GM23338 (cell line): ENCODE measurements at regions not wholly inside any gene's neighbourhood (a gene's known extent, or its start where the extent isn't known, plus 50 kb on each side); places are given as distances from the start of the nearest gene placed in this dataset.

Source experiments
- ATAC-seq: fragments of 200-7000 bp; cut with Tn5 transposase; 3 replicates; pipeline ENCODE4 v1.9.1; 2020
- DNase-seq: peaks from one replicate; pipeline ENCODE4 v3.0.0-alpha.2; 2015; ENCODE audit warnings: low spot score
- H2AFZ ChIP-seq: fragments of 200-600 bp; sonication (generic); 2 replicates; pipeline ENCODE4 v1.8.0; 2016; ENCODE audit warnings: antibody characterized with exemption, mild to moderate bottlenecking, moderate library complexity
- H3F3A ChIP-seq: fragments of 200-600 bp; sonication (generic); replicated peaks from 2 replicates; pipeline ENCODE4 v1.8.0; 2017; ENCODE audit warnings: antibody characterized with exemption, mixed run types, low read depth
- H3K27ac ChIP-seq: fragments of 200-600 bp; sonication (generic); 2 replicates; pipeline ENCODE4 v1.6.1; 2016; ENCODE audit warnings: low read depth
- H3K27me3 ChIP-seq: fragments of 200-600 bp; sonication (generic); 2 replicates; pipeline ENCODE4 v1.8.0; 2016; ENCODE audit warnings: mild to moderate bottlenecking, mixed run types, moderate library complexity; ENCODE audit not compliant: insufficient read depth
- H3K36me3 ChIP-seq: fragments of 200-600 bp; sonication (generic); 2 replicates; pipeline ENCODE4 v1.8.0; 2016; ENCODE audit warnings: mild to moderate bottlenecking; ENCODE audit not compliant: insufficient read depth
- H3K4me1 ChIP-seq: fragments of 200-600 bp; sonication (generic); 2 replicates; pipeline ENCODE4 v1.8.0; 2016; ENCODE audit warnings: mild to moderate bottlenecking, moderate library complexity; ENCODE audit not compliant: insufficient read depth
- H3K4me2 ChIP-seq: fragments of 200-600 bp; sonication (generic); 2 replicates; pipeline ENCODE4 v1.7.1; 2017; ENCODE audit warnings: mixed run types
- H3K4me3 ChIP-seq: fragments of 200-600 bp; sonication (generic); 2 replicates; pipeline ENCODE4 v1.6.1; 2016; ENCODE audit warnings: mixed run types
- H3K79me2 ChIP-seq: fragments of 200-600 bp; sonication (generic); replicated peaks from 2 replicates; pipeline ENCODE4 v1.8.0; 2017; ENCODE audit warnings: mild to moderate bottlenecking; ENCODE audit not compliant: insufficient read depth
- H3K9me2 ChIP-seq: fragments of 200-600 bp; sonication (generic); 2 replicates; pipeline ENCODE4 v1.8.0; 2017; ENCODE audit not compliant: insufficient read depth
- H4K20me1 ChIP-seq: fragments of 200-600 bp; sonication (generic); replicated peaks from 2 replicates; pipeline ENCODE4 v1.8.0; 2017; ENCODE audit warnings: mild to moderate bottlenecking; ENCODE audit not compliant: insufficient read depth
- H3K27ac Mint-ChIP-seq: 2 replicates; pipeline ENCODE4 v1.8.0; 2020; ENCODE audit warnings: inconsistent platforms, mild to moderate bottlenecking, moderate library complexity, mixed read lengths
- H3K27me3 Mint-ChIP-seq: 3 replicates; pipeline ENCODE4 v1.8.0; 2022; ENCODE audit warnings: low read depth, mild to moderate bottlenecking, moderate library complexity, mixed read lengths, inconsistent platforms; ENCODE audit not compliant: insufficient read depth, poor library complexity
- H3K36me3 Mint-ChIP-seq: 3 replicates; pipeline ENCODE4 v1.8.0; 2021; ENCODE audit warnings: low read depth, mild to moderate bottlenecking, inconsistent platforms, moderate library complexity, mixed read lengths
- H3K4me1 Mint-ChIP-seq: 3 replicates; pipeline ENCODE4 v1.8.0; 2020; ENCODE audit warnings: mild to moderate bottlenecking, inconsistent platforms, mixed read lengths
- H3K4me3 Mint-ChIP-seq: 3 replicates; pipeline ENCODE4 v1.8.0; 2021; ENCODE audit warnings: moderate library complexity, mild to moderate bottlenecking, inconsistent platforms, mixed read lengths
- H3K9me3 Mint-ChIP-seq: 3 replicates; pipeline ENCODE4 v1.8.0; 2020; ENCODE audit warnings: moderate library complexity, mild to moderate bottlenecking, inconsistent platforms, mixed read lengths
- CREB1 ChIP-seq: fragments of 250-450 bp; sonication (Bioruptor Pico); IDR thresholded peaks from 2 replicates; pipeline ENCODE4 v1.5.0; 2020; ENCODE audit warnings: low read depth, mild to moderate bottlenecking, moderate library complexity
- EZH2 ChIP-seq: fragments of 200-600 bp; sonication (generic); IDR thresholded peaks from one replicate; pipeline ENCODE4 v1.8.0; 2017; ENCODE audit warnings: antibody characterized with exemption, mild to moderate bottlenecking, low read depth; ENCODE audit not compliant: unreplicated experiment
- EZH2phosphoT487 ChIP-seq: fragments of 200-600 bp; sonication (generic); IDR thresholded peaks from one replicate; pipeline ENCODE4 v1.8.1; 2018; ENCODE audit warnings: antibody characterized with exemption; ENCODE audit not compliant: unreplicated experiment
- NANOG ChIP-seq: IDR thresholded peaks from 2 replicates; pipeline ENCODE4 v1.6.1; 2016; ENCODE audit warnings: antibody characterized with exemption, borderline replicate concordance
- POLR2AphosphoS5 ChIP-seq: IDR thresholded peaks from 2 replicates; pipeline ENCODE4 v1.6.1; 2016; ENCODE audit warnings: antibody characterized with exemption, low read depth
- ZNF114 ChIP-seq: fragments of 250-450 bp; sonication (Bioruptor Pico); IDR thresholded peaks from 2 replicates; pipeline ENCODE4 v1.5.0; 2020; ENCODE audit warnings: mild to moderate bottlenecking, moderate library complexity
- ZNF331 ChIP-seq: fragments of 250-450 bp; sonication (Bioruptor Pico); IDR thresholded peaks from 2 replicates; pipeline ENCODE4 v1.5.0; 2020; ENCODE audit warnings: low read depth, mild to moderate bottlenecking, moderate library complexity
- TF ChIP-seq, protein P1 (sequence below), 2 experiments: fragments of 200-600 bp in 1 of 2; sonication (generic) in 1 of 2; conservative IDR thresholded peaks; 2 replicates each; pipeline versions ENCODE4 v1.5.1 to v1.6.1; 2016 to 2017; ENCODE audit warnings: antibody characterized with exemption in 2 of 2, low read depth in 2 of 2, mild to moderate bottlenecking in 2 of 2, moderate library complexity in 1 of 2
- TF ChIP-seq, protein P2 (sequence below): IDR thresholded peaks from 2 replicates; pipeline ENCODE4 v1.6.1; 2016; ENCODE audit warnings: antibody characterized with exemption
- TF ChIP-seq, protein P3 (sequence below): fragments of 250-450 bp; sonication (Bioruptor Pico); IDR thresholded peaks from 2 replicates; pipeline ENCODE4 v1.5.0; 2020; ENCODE audit warnings: mild to moderate bottlenecking, moderate library complexity

DNA sequence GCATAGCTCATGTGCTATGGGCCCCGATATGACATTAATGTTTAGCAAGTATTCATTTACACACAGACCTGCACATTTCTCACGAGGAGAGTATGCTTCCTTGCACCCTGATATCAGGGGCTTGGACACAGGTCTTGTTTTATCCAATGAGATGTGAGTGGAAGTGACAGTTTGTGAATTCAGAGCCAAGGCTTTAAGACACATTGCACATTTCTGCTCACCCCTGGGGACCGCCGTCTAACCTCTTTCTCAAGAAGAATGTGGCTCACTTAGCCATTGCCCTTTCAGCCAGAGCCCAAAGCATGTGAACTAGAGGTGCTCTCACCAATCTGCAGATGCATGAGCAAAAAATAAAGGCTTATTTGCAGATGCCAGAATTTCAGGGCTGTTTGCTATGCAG lies 116.1 kb upstream of the C16orf82 start:
- ATAC-seq (no peak), DNase-seq (no peak)
- Histone ChIP-seq H3F3A (no peaks in the 10 kb centered on the region), H3K27ac (no peak overlapping the region), H3K9me2 (no peaks in the 10 kb centered on the region), H4K20me1 (no peaks in the 10 kb centered on the region), H2AFZ (no peak overlapping the region), H3K36me3 (no peaks in the 10 kb centered on the region), H3K4me2 (no peak overlapping the region), H3K27me3 (no peaks in the 10 kb centered on the region), H3K4me1 (no peaks in the 10 kb centered on the region), H3K79me2 (no peaks in the 10 kb centered on the region), H3K4me3 (no peak overlapping the region)
- Mint-ChIP-seq H3K36me3 (peaks cover 11% of the 10 kb centered on the region), H3K27ac (no peak overlapping the region), H3K4me1 (no peaks in the 10 kb centered on the region), H3K27me3 (peaks cover 5% of the 10 kb centered on the region), H3K4me3 (no peak overlapping the region), H3K9me3 (peaks cover 82% of the 10 kb centered on the region)
- no peak for TF ChIP-seq ZNF114 (CRISPR knock-in tag)
- no peak for TF ChIP-seq EZH2
- no peak for TF ChIP-seq EZH2phosphoT487
- no peak for TF ChIP-seq NANOG
- TF ChIP-seq, protein P1, sequence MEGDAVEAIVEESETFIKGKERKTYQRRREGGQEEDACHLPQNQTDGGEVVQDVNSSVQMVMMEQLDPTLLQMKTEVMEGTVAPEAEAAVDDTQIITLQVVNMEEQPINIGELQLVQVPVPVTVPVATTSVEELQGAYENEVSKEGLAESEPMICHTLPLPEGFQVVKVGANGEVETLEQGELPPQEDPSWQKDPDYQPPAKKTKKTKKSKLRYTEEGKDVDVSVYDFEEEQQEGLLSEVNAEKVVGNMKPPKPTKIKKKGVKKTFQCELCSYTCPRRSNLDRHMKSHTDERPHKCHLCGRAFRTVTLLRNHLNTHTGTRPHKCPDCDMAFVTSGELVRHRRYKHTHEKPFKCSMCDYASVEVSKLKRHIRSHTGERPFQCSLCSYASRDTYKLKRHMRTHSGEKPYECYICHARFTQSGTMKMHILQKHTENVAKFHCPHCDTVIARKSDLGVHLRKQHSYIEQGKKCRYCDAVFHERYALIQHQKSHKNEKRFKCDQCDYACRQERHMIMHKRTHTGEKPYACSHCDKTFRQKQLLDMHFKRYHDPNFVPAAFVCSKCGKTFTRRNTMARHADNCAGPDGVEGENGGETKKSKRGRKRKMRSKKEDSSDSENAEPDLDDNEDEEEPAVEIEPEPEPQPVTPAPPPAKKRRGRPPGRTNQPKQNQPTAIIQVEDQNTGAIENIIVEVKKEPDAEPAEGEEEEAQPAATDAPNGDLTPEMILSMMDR (conservative IDR thresholded peaks at IDR 0.05; ENCODE audit: low read depth in 2 of 2): no peak
- no peak for TF ChIP-seq CREB1
- TF ChIP-seq, protein P2, sequence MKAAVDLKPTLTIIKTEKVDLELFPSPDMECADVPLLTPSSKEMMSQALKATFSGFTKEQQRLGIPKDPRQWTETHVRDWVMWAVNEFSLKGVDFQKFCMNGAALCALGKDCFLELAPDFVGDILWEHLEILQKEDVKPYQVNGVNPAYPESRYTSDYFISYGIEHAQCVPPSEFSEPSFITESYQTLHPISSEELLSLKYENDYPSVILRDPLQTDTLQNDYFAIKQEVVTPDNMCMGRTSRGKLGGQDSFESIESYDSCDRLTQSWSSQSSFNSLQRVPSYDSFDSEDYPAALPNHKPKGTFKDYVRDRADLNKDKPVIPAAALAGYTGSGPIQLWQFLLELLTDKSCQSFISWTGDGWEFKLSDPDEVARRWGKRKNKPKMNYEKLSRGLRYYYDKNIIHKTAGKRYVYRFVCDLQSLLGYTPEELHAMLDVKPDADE: no peak
- TF ChIP-seq POLR2AphosphoS5: no peak
- TF ChIP-seq ZNF331: no peak
- TF ChIP-seq, protein P3, sequence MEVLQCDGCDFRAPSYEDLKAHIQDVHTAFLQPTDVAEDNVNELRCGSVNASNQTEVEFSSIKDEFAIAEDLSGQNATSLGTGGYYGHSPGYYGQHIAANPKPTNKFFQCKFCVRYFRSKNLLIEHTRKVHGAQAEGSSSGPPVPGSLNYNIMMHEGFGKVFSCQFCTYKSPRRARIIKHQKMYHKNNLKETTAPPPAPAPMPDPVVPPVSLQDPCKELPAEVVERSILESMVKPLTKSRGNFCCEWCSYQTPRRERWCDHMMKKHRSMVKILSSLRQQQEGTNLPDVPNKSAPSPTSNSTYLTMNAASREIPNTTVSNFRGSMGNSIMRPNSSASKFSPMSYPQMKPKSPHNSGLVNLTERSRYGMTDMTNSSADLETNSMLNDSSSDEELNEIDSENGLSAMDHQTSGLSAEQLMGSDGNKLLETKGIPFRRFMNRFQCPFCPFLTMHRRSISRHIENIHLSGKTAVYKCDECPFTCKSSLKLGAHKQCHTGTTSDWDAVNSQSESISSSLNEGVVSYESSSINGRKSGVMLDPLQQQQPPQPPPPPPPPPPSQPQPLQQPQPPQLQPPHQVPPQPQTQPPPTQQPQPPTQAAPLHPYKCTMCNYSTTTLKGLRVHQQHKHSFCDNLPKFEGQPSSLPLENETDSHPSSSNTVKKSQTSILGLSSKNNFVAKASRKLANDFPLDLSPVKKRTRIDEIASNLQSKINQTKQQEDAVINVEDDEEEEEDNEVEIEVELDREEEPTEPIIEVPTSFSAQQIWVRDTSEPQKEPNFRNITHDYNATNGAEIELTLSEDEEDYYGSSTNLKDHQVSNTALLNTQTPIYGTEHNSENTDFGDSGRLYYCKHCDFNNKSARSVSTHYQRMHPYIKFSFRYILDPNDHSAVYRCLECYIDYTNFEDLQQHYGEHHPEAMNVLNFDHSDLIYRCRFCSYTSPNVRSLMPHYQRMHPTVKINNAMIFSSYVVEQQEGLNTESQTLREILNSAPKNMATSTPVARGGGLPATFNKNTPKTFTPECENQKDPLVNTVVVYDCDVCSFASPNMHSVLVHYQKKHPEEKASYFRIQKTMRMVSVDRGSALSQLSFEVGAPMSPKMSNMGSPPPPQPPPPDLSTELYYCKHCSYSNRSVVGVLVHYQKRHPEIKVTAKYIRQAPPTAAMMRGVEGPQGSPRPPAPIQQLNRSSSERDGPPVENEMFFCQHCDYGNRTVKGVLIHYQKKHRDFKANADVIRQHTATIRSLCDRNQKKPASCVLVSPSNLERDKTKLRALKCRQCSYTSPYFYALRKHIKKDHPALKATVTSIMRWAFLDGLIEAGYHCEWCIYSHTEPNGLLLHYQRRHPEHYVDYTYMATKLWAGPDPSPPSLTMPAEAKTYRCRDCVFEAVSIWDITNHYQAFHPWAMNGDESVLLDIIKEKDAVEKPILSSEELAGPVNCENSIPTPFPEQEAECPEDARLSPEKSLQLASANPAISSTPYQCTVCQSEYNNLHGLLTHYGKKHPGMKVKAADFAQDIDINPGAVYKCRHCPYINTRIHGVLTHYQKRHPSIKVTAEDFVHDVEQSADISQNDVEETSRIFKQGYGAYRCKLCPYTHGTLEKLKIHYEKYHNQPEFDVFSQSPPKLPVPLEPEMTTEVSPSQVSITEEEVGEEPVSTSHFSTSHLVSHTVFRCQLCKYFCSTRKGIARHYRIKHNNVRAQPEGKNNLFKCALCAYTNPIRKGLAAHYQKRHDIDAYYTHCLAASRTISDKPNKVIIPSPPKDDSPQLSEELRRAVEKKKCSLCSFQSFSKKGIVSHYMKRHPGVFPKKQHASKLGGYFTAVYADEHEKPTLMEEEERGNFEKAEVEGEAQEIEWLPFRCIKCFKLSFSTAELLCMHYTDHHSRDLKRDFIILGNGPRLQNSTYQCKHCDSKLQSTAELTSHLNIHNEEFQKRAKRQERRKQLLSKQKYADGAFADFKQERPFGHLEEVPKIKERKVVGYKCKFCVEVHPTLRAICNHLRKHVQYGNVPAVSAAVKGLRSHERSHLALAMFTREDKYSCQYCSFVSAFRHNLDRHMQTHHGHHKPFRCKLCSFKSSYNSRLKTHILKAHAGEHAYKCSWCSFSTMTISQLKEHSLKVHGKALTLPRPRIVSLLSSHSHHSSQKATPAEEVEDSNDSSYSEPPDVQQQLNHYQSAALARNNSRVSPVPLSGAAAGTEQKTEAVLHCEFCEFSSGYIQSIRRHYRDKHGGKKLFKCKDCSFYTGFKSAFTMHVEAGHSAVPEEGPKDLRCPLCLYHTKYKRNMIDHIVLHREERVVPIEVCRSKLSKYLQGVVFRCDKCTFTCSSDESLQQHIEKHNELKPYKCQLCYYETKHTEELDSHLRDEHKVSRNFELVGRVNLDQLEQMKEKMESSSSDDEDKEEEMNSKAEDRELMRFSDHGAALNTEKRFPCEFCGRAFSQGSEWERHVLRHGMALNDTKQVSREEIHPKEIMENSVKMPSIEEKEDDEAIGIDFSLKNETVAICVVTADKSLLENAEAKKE (CRISPR knock-in tag): no peak
